Fibroblast of mammary gland (primary cell): ENCODE measurements at regions not wholly inside any gene's neighbourhood (a gene's known extent, or its start where the extent isn't known, plus 50 kb on each side); places are given as distances from the start of the nearest gene placed in this dataset.

ENCODE experiments used
- DNase-seq: peaks from one replicate; pipeline ENCODE4 v3.0.0-alpha.2; 2010; ENCODE audit warnings: low read depth
- H3K4me3 ChIP-seq: 2 replicates; pipeline ENCODE4 v1.5.1; 2011; ENCODE audit warnings: low read depth, mild to moderate bottlenecking, low read length, moderate library complexity; ENCODE audit not compliant: control insufficient read depth
- CTCF ChIP-seq: conservative IDR thresholded peaks from 2 replicates; pipeline ENCODE4 v1.5.1; 2011; ENCODE audit warnings: low read depth, low read length, inconsistent platforms; ENCODE audit not compliant: control insufficient read depth, insufficient read depth

GRCh38 chr16:5557448-5557847 is 459.9 kb upstream of the EEF2KMT start:
- DNase-seq, result no peak
- no peak overlapping the region for H3K4me3 ChIP-seq
- no peak for TF ChIP-seq CTCF

- TF ChIP-seq CTCF, result no peak
- DNase-seq, result no peak
- H3K4me3 ChIP-seq, result no peak overlapping the region
Measured at GRCh38 chr16:5556158-5556810, 458.7 kb upstream of the EEF2KMT start.

GRCh38 chr16:5551909-5552308 is 454.3 kb upstream of the EEF2KMT start:
- no peak overlapping the region for H3K4me3 ChIP-seq
- no peak for DNase-seq
- TF ChIP-seq CTCF, result no peak

GRCh38 chr16:5549802-5550201 is 452.2 kb upstream of the EEF2KMT start:
- TF ChIP-seq CTCF, result no peak
- DNase-seq, result no peak
- H3K4me3 ChIP-seq, result no peak overlapping the region

GRCh38 chr16:5541356-5541755 is 443.8 kb upstream of the EEF2KMT start:
- no peak for TF ChIP-seq CTCF
- no peak overlapping the region for H3K4me3 ChIP-seq
- DNase-seq, result no peak

- H3K4me3 ChIP-seq, result no peak overlapping the region
- DNase-seq, result no peak
- TF ChIP-seq CTCF, result no peak
Measured at GRCh38 chr16:5537347-5537746, 439.8 kb upstream of the EEF2KMT start.
